ENCODE measurements at regions not wholly inside any gene's neighbourhood (a gene's known extent, or its start where the extent isn't known, plus 50 kb on each side); places are given as distances from the start of the nearest gene placed in this dataset.

- no peak for TF ChIP-seq GABPA (IDR thresholded peaks at IDR 0.05; ENCODE audit: low read depth)
- TF ChIP-seq, protein P1, sequence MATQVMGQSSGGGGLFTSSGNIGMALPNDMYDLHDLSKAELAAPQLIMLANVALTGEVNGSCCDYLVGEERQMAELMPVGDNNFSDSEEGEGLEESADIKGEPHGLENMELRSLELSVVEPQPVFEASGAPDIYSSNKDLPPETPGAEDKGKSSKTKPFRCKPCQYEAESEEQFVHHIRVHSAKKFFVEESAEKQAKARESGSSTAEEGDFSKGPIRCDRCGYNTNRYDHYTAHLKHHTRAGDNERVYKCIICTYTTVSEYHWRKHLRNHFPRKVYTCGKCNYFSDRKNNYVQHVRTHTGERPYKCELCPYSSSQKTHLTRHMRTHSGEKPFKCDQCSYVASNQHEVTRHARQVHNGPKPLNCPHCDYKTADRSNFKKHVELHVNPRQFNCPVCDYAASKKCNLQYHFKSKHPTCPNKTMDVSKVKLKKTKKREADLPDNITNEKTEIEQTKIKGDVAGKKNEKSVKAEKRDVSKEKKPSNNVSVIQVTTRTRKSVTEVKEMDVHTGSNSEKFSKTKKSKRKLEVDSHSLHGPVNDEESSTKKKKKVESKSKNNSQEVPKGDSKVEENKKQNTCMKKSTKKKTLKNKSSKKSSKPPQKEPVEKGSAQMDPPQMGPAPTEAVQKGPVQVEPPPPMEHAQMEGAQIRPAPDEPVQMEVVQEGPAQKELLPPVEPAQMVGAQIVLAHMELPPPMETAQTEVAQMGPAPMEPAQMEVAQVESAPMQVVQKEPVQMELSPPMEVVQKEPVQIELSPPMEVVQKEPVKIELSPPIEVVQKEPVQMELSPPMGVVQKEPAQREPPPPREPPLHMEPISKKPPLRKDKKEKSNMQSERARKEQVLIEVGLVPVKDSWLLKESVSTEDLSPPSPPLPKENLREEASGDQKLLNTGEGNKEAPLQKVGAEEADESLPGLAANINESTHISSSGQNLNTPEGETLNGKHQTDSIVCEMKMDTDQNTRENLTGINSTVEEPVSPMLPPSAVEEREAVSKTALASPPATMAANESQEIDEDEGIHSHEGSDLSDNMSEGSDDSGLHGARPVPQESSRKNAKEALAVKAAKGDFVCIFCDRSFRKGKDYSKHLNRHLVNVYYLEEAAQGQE (IDR thresholded peaks at IDR 0.05; ENCODE audit: insufficient replicate concordance, low read depth), result no peak
- TF ChIP-seq POLR2AphosphoS5 (IDR thresholded peaks at IDR 0.05; ENCODE audit: low read depth), result no peak
- no peak for TF ChIP-seq CTCF (IDR thresholded peaks at IDR 0.05; ENCODE audit: insufficient read depth, low read length)
- TF ChIP-seq SPI1 (IDR thresholded peaks at IDR 0.05; ENCODE audit: borderline replicate concordance, low read depth), result no peak
- H3K27ac ChIP-seq (replicated peaks), result no peak overlapping the region
- H3K27me3 ChIP-seq (ENCODE audit: insufficient read depth, poor library complexity, severe bottlenecking), result no peaks in the 10 kb centered on the region
- no peak overlapping the region for H3K4me3 ChIP-seq (replicated peaks; ENCODE audit: insufficient read depth, low read length)
- DNase-seq (ENCODE audit: low read depth in 1 of 2, low spot score in 1 of 2), result no peak
These were observed 700.6 kb upstream of the ZEB2 start for GRCh38 chr2:145220496-145220895.

DNA sequence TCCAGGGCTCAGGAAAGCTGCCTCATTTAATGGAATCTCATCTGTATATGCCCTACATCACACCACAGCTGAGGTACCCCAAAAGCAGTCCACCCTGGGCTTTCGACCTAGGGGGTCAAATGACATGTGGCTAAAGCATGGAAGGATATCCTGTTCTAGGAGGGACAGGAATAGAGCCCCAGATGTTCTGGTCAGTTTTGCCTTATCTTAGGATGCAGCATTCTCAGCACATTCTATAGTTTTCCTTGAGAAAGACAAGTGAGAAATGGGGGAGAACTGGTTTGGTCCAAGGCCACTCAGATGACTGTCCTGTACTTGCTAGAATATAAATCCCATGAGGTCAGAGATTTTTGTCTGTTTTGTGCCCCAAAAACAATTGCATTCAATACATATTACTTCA is 688.0 kb upstream of the ZEB2 start:
- H3K27ac ChIP-seq (replicated peaks), result no peak overlapping the region
- H3K27me3 ChIP-seq (ENCODE audit: insufficient read depth, poor library complexity, severe bottlenecking), result no peaks in the 10 kb centered on the region
- H3K4me3 ChIP-seq (replicated peaks; ENCODE audit: insufficient read depth, low read length), result no peak overlapping the region
- no peak for DNase-seq (ENCODE audit: low read depth in 1 of 2, low spot score in 1 of 2)
- TF ChIP-seq CTCF (IDR thresholded peaks at IDR 0.05; ENCODE audit: insufficient read depth, low read length), result no peak
- TF ChIP-seq POLR2AphosphoS5 (IDR thresholded peaks at IDR 0.05; ENCODE audit: low read depth), result no peak
- no peak for TF ChIP-seq GABPA (IDR thresholded peaks at IDR 0.05; ENCODE audit: low read depth)
- TF ChIP-seq SPI1 (IDR thresholded peaks at IDR 0.05; ENCODE audit: borderline replicate concordance, low read depth), result no peak
- TF ChIP-seq, protein P1 (IDR thresholded peaks at IDR 0.05; ENCODE audit: insufficient replicate concordance, low read depth), result no peak

- Histone ChIP-seq H3K27ac (replicated peaks) (no peak overlapping the region), H3K27me3 (ENCODE audit: insufficient read depth, poor library complexity, severe bottlenecking) (no peaks in the 10 kb centered on the region), H3K4me3 (replicated peaks; ENCODE audit: insufficient read depth, low read length) (no peak overlapping the region)
- no peak for DNase-seq (ENCODE audit: low read depth in 1 of 2, low spot score in 1 of 2)
- 0 out of 2 replicates have a peak, but pooled peaks have one; percentile 10 for TF ChIP-seq SPI1 (IDR thresholded peaks at IDR 0.05; ENCODE audit: borderline replicate concordance, low read depth)
- TF ChIP-seq POLR2AphosphoS5 (IDR thresholded peaks at IDR 0.05; ENCODE audit: low read depth), result no peak
These were observed 686.8 kb upstream of the ZEB2 start for GRCh38 chr2:145206496-145207281.

DNA sequence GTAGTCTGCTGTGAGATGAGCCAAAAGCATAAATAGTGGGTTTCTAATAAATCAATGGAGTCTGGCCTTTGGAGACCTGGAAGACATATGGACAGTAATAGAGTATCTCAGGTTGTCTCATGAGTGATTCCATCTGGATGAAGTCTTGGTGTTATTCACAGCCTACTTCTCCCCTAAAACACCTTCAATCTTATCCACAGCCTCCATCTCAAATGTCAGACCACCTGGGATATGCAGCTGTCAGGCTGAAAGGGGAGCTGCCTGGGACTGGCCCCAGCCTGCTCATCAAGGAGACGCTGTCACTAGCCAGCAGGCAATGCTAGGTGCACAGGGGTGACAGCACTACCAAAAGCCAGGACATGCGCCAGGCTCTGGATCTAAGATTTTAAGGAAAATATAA is 684.0 kb upstream of the ZEB2 start:
- DNase-seq (ENCODE audit: low read depth in 1 of 2, low spot score in 1 of 2), result no peak
- Histone ChIP-seq H3K27ac (replicated peaks) (no peak overlapping the region), H3K4me3 (replicated peaks; ENCODE audit: insufficient read depth, low read length) (no peak overlapping the region), H3K27me3 (ENCODE audit: insufficient read depth, poor library complexity, severe bottlenecking) (no peaks in the 10 kb centered on the region)
- TF ChIP-seq CTCF (IDR thresholded peaks at IDR 0.05; ENCODE audit: insufficient read depth, low read length) (no peak), GABPA (IDR thresholded peaks at IDR 0.05; ENCODE audit: low read depth) (no peak), POLR2AphosphoS5 (IDR thresholded peaks at IDR 0.05; ENCODE audit: low read depth) (no peak), SPI1 (IDR thresholded peaks at IDR 0.05; ENCODE audit: borderline replicate concordance, low read depth) (no peak)
- TF ChIP-seq, protein P1 (IDR thresholded peaks at IDR 0.05; ENCODE audit: insufficient replicate concordance, low read depth), result no peak

All from HL-60 (cell line).